Cerebellar cortex (tissue), 1 donor: ENCODE measurements at regions not wholly inside any gene's neighbourhood (a gene's known extent, or its start where the extent isn't known, plus 50 kb on each side); places are given as distances from the start of the nearest gene placed in this dataset.

ENCODE experiments used
- DNase-seq: peaks from one replicate; pipeline ENCODE4 v3.0.0-alpha.2; 2015; ENCODE audit warnings: low spot score

- DNase-seq = peak; percentile 48
These were observed 51.6 kb upstream of the TAS2R1 start for GRCh38 chr5:9681706-9682105.
